GM23338 (cell line): ENCODE measurements at regions not wholly inside any gene's neighbourhood (a gene's known extent, or its start where the extent isn't known, plus 50 kb on each side); places are given as distances from the start of the nearest gene placed in this dataset.
"Not testable (repeated sequence)": the region's sequence is repeated elsewhere in the genome, so short reads cannot be mapped to it uniquely, and the experiment has no call there.

ENCODE experiments used
- ATAC-seq: fragments of 200-7000 bp; cut with Tn5 transposase; 3 replicates; pipeline ENCODE4 v1.9.1; 2020
- DNase-seq: peaks from one replicate; pipeline ENCODE4 v3.0.0-alpha.2; 2015; ENCODE audit warnings: low spot score
- H2AFZ ChIP-seq: fragments of 200-600 bp; sonication (generic); 2 replicates; pipeline ENCODE4 v1.8.0; 2016; ENCODE audit warnings: antibody characterized with exemption, mild to moderate bottlenecking, moderate library complexity
- H3F3A ChIP-seq: fragments of 200-600 bp; sonication (generic); replicated peaks from 2 replicates; pipeline ENCODE4 v1.8.0; 2017; ENCODE audit warnings: antibody characterized with exemption, mixed run types, low read depth
- H3K27ac ChIP-seq: fragments of 200-600 bp; sonication (generic); 2 replicates; pipeline ENCODE4 v1.6.1; 2016; ENCODE audit warnings: low read depth
- H3K27me3 ChIP-seq: fragments of 200-600 bp; sonication (generic); 2 replicates; pipeline ENCODE4 v1.8.0; 2016; ENCODE audit warnings: mild to moderate bottlenecking, mixed run types, moderate library complexity; ENCODE audit not compliant: insufficient read depth
- H3K36me3 ChIP-seq: fragments of 200-600 bp; sonication (generic); 2 replicates; pipeline ENCODE4 v1.8.0; 2016; ENCODE audit warnings: mild to moderate bottlenecking; ENCODE audit not compliant: insufficient read depth
- H3K4me1 ChIP-seq: fragments of 200-600 bp; sonication (generic); 2 replicates; pipeline ENCODE4 v1.8.0; 2016; ENCODE audit warnings: mild to moderate bottlenecking, moderate library complexity; ENCODE audit not compliant: insufficient read depth
- H3K4me2 ChIP-seq: fragments of 200-600 bp; sonication (generic); 2 replicates; pipeline ENCODE4 v1.7.1; 2017; ENCODE audit warnings: mixed run types
- H3K4me3 ChIP-seq: fragments of 200-600 bp; sonication (generic); 2 replicates; pipeline ENCODE4 v1.6.1; 2016; ENCODE audit warnings: mixed run types
- H3K79me2 ChIP-seq: fragments of 200-600 bp; sonication (generic); replicated peaks from 2 replicates; pipeline ENCODE4 v1.8.0; 2017; ENCODE audit warnings: mild to moderate bottlenecking; ENCODE audit not compliant: insufficient read depth
- H3K9me2 ChIP-seq: fragments of 200-600 bp; sonication (generic); 2 replicates; pipeline ENCODE4 v1.8.0; 2017; ENCODE audit not compliant: insufficient read depth
- H4K20me1 ChIP-seq: fragments of 200-600 bp; sonication (generic); replicated peaks from 2 replicates; pipeline ENCODE4 v1.8.0; 2017; ENCODE audit warnings: mild to moderate bottlenecking; ENCODE audit not compliant: insufficient read depth
- H3K27ac Mint-ChIP-seq: 2 replicates; pipeline ENCODE4 v1.8.0; 2020; ENCODE audit warnings: inconsistent platforms, mild to moderate bottlenecking, moderate library complexity, mixed read lengths
- H3K27me3 Mint-ChIP-seq: 3 replicates; pipeline ENCODE4 v1.8.0; 2022; ENCODE audit warnings: low read depth, mild to moderate bottlenecking, moderate library complexity, mixed read lengths, inconsistent platforms; ENCODE audit not compliant: insufficient read depth, poor library complexity
- H3K36me3 Mint-ChIP-seq: 3 replicates; pipeline ENCODE4 v1.8.0; 2021; ENCODE audit warnings: low read depth, mild to moderate bottlenecking, inconsistent platforms, moderate library complexity, mixed read lengths
- H3K4me1 Mint-ChIP-seq: 3 replicates; pipeline ENCODE4 v1.8.0; 2020; ENCODE audit warnings: mild to moderate bottlenecking, inconsistent platforms, mixed read lengths
- H3K4me3 Mint-ChIP-seq: 3 replicates; pipeline ENCODE4 v1.8.0; 2021; ENCODE audit warnings: moderate library complexity, mild to moderate bottlenecking, inconsistent platforms, mixed read lengths
- H3K9me3 Mint-ChIP-seq: 3 replicates; pipeline ENCODE4 v1.8.0; 2020; ENCODE audit warnings: moderate library complexity, mild to moderate bottlenecking, inconsistent platforms, mixed read lengths
- EZH2 ChIP-seq: fragments of 200-600 bp; sonication (generic); IDR thresholded peaks from one replicate; pipeline ENCODE4 v1.8.0; 2017; ENCODE audit warnings: antibody characterized with exemption, mild to moderate bottlenecking, low read depth; ENCODE audit not compliant: unreplicated experiment
- EZH2phosphoT487 ChIP-seq: fragments of 200-600 bp; sonication (generic); IDR thresholded peaks from one replicate; pipeline ENCODE4 v1.8.1; 2018; ENCODE audit warnings: antibody characterized with exemption; ENCODE audit not compliant: unreplicated experiment
- JUNB ChIP-seq: IDR thresholded peaks from one replicate; pipeline ENCODE4 v1.6.1; 2016; ENCODE audit warnings: antibody characterized with exemption; ENCODE audit not compliant: unreplicated experiment
- NANOG ChIP-seq: IDR thresholded peaks from 2 replicates; pipeline ENCODE4 v1.6.1; 2016; ENCODE audit warnings: antibody characterized with exemption, borderline replicate concordance
- POLR2AphosphoS5 ChIP-seq: IDR thresholded peaks from 2 replicates; pipeline ENCODE4 v1.6.1; 2016; ENCODE audit warnings: antibody characterized with exemption, low read depth
- ZNF114 ChIP-seq: fragments of 250-450 bp; sonication (Bioruptor Pico); IDR thresholded peaks from 2 replicates; pipeline ENCODE4 v1.5.0; 2020; ENCODE audit warnings: mild to moderate bottlenecking, moderate library complexity
- TF ChIP-seq, protein P1 (sequence below), 2 experiments: fragments of 200-600 bp in 1 of 2; sonication (generic) in 1 of 2; conservative IDR thresholded peaks; 2 replicates each; pipeline versions ENCODE4 v1.5.1 to v1.6.1; 2016 to 2017; ENCODE audit warnings: antibody characterized with exemption in 2 of 2, low read depth in 2 of 2, mild to moderate bottlenecking in 2 of 2, moderate library complexity in 1 of 2
- TF ChIP-seq, protein P2 (sequence below): IDR thresholded peaks from 2 replicates; pipeline ENCODE4 v1.6.1; 2016; ENCODE audit warnings: antibody characterized with exemption

DNA sequence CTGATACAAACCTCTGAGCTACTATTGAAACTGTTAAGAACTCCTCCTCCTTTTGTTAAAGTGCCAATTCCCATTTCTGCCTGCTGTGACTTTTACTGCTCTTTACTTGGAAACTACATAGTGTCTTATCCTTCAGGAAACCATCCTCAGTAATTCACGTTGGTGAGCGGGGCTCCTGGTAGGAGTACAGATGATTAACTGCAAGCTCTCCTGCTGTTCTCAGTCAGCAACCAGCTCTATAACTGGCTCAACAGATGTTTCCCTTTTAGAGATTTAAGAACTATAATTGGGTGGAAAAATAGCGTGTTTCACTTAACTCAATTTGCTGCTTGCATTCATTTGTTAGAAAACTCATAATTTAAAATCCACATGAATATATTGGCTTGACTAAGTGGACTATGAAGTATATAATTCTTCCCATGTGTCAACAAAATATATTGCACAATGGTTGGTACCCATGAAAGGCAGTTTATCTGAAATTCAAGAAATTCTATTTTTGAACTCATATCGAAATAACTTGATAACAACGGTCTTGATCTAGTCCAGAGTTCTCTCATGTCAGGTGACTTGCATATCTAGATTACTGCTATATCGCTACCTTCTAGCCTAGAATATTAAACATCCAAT is 574.0 kb downstream of the KCNT2 start:
- H3K27me3 ChIP-seq, result no peaks in the 10 kb centered on the region
- H3K36me3 Mint-ChIP-seq, result peaks cover 10% of the 10 kb centered on the region; the same call in 2 of the 3 replicates
- peaks cover 10% of the 10 kb centered on the region for H3K9me3 Mint-ChIP-seq
- H3K4me2 ChIP-seq, result no peak overlapping the region
- no peak overlapping the region for H3K27ac ChIP-seq
- H3K4me3 ChIP-seq, result no peak overlapping the region
- H3K4me3 Mint-ChIP-seq, result no peak overlapping the region
- H3K4me1 Mint-ChIP-seq, result peaks cover 16% of the 10 kb centered on the region
- ATAC-seq, result peak; percentile 88
- TF ChIP-seq EZH2phosphoT487 (no peak), NANOG (no peak), JUNB (no peak), ZNF114 (CRISPR knock-in tag) (no peak), POLR2AphosphoS5 (no peak), EZH2 (no peak)
- TF ChIP-seq, protein P1, sequence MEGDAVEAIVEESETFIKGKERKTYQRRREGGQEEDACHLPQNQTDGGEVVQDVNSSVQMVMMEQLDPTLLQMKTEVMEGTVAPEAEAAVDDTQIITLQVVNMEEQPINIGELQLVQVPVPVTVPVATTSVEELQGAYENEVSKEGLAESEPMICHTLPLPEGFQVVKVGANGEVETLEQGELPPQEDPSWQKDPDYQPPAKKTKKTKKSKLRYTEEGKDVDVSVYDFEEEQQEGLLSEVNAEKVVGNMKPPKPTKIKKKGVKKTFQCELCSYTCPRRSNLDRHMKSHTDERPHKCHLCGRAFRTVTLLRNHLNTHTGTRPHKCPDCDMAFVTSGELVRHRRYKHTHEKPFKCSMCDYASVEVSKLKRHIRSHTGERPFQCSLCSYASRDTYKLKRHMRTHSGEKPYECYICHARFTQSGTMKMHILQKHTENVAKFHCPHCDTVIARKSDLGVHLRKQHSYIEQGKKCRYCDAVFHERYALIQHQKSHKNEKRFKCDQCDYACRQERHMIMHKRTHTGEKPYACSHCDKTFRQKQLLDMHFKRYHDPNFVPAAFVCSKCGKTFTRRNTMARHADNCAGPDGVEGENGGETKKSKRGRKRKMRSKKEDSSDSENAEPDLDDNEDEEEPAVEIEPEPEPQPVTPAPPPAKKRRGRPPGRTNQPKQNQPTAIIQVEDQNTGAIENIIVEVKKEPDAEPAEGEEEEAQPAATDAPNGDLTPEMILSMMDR (conservative IDR thresholded peaks at IDR 0.05; ENCODE audit: low read depth in 2 of 2), result no peak
- TF ChIP-seq, protein P2, sequence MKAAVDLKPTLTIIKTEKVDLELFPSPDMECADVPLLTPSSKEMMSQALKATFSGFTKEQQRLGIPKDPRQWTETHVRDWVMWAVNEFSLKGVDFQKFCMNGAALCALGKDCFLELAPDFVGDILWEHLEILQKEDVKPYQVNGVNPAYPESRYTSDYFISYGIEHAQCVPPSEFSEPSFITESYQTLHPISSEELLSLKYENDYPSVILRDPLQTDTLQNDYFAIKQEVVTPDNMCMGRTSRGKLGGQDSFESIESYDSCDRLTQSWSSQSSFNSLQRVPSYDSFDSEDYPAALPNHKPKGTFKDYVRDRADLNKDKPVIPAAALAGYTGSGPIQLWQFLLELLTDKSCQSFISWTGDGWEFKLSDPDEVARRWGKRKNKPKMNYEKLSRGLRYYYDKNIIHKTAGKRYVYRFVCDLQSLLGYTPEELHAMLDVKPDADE, result no peak
- H3K9me2 ChIP-seq, result no peaks in the 10 kb centered on the region; the same call in 1 of the 2 replicates
- H3F3A ChIP-seq, result no peaks in the 10 kb centered on the region
- no peak overlapping the region for H2AFZ ChIP-seq
- no peak overlapping the region for H3K27ac Mint-ChIP-seq
- H3K27me3 Mint-ChIP-seq, result no peaks in the 10 kb centered on the region
- H3K79me2 ChIP-seq, result no peaks in the 10 kb centered on the region
- no peaks in the 10 kb centered on the region for H4K20me1 ChIP-seq
- H3K36me3 ChIP-seq, result no peaks in the 10 kb centered on the region
- DNase-seq, result peak; percentile 54
- no peaks in the 10 kb centered on the region for H3K4me1 ChIP-seq

- H3K9me2 ChIP-seq, ATAC-seq, DNase-seq, H3K4me3 Mint-ChIP-seq, H3K27me3 ChIP-seq, H3K9me3 Mint-ChIP-seq, H3K27ac Mint-ChIP-seq, H3F3A ChIP-seq, H3K4me3 ChIP-seq, H3K36me3 Mint-ChIP-seq, H3K27ac ChIP-seq, H3K36me3 ChIP-seq, H3K4me1 ChIP-seq, H3K4me2 ChIP-seq, H3K79me2 ChIP-seq, H3K27me3 Mint-ChIP-seq, H4K20me1 ChIP-seq, H2AFZ ChIP-seq: not testable (repeated sequence)
- H3K4me1 Mint-ChIP-seq, result peaks cover 16% of the 10 kb centered on the region
Observed at GRCh38 chr1:196031387-196031786, 576.9 kb downstream of the KCNT2 start.
